ENCODE measurements at regions not wholly inside any gene's neighbourhood (a gene's known extent, or its start where the extent isn't known, plus 50 kb on each side); places are given as distances from the start of the nearest gene placed in this dataset.

DNA sequence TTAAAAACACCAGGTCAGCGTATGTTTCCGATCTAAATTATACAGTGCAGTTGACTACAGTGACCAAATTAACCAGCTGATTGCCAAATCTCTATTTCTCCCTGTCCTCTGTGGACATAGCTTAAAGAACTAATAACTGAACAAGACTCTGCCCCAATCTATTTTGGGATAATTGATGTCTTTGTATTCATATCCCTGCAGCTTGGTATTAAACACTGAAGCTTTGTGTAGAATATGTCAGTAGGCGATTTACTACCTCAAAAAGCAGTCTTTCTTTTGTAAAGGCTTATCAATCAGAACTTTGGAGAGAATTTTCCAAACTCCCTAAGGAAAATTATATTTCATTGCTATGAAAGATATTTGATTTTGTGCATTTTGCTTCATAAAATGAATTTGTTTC, 258.2 kb downstream of the SOX2 start:
- intact Hi-C loops (cut with micrococcal nuclease) (no loop called here), dilution Hi-C loops (cut with MboI; ENCODE audit: extremely low pct_ligation_motif_present, low sequenced_read_pairs) (no loop called here)
- no peak overlapping the region for H3K4me2 ChIP-seq (ENCODE audit: insufficient read depth, low read length)
- no peaks in the 10 kb centered on the region for H4K20me1 ChIP-seq (replicated peaks; ENCODE audit: control insufficient read depth, extremely low read depth, insufficient read depth, low read length)
- CTCF ChIA-PET = no interaction called here
- H3K27ac ChIP-seq (ENCODE audit: insufficient read depth, low read depth, low read length) = no peak overlapping the region
- no peaks in the 10 kb centered on the region for H3K4me1 ChIP-seq (ENCODE audit: control insufficient read depth, extremely low read depth, insufficient read depth, low read length)
- H2AFZ ChIP-seq (ENCODE audit: low read depth, low read length) = no peak overlapping the region
- no peaks in the 10 kb centered on the region for H3K9me1 ChIP-seq (replicated peaks; ENCODE audit: control insufficient read depth, extremely low read depth, insufficient read depth, low read length)
- H3K27me3 ChIP-seq (ENCODE audit: control insufficient read depth in 2 of 2, insufficient read depth in 2 of 2, low read length in 2 of 2) = no peaks in the 10 kb centered on the region
- no TSS peak for BruUV-seq (replicated peaks)
- no peak overlapping the region for H3K9ac ChIP-seq (replicated peaks; ENCODE audit: extremely low read depth, insufficient read depth, low read length)
- POLR2A ChIA-PET = no interaction called here
- DNase-seq (ENCODE audit: low read depth, low spot score) (no peak), FAIRE-seq (no peak)
- no peak for TF ChIP-seq FOS (IDR thresholded peaks at IDR 0.05; ENCODE audit: borderline replicate concordance, insufficient read depth, low read length)
- TF ChIP-seq, protein P1, sequence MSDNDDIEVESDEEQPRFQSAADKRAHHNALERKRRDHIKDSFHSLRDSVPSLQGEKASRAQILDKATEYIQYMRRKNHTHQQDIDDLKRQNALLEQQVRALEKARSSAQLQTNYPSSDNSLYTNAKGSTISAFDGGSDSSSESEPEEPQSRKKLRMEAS (IDR thresholded peaks at IDR 0.05; ENCODE audit: insufficient read depth, insufficient read length) = no peak
- TF ChIP-seq POLR2A (IDR thresholded peaks at IDR 0.05; ENCODE audit: low read depth, low read length) = no peak
- TF ChIP-seq, protein P2, sequence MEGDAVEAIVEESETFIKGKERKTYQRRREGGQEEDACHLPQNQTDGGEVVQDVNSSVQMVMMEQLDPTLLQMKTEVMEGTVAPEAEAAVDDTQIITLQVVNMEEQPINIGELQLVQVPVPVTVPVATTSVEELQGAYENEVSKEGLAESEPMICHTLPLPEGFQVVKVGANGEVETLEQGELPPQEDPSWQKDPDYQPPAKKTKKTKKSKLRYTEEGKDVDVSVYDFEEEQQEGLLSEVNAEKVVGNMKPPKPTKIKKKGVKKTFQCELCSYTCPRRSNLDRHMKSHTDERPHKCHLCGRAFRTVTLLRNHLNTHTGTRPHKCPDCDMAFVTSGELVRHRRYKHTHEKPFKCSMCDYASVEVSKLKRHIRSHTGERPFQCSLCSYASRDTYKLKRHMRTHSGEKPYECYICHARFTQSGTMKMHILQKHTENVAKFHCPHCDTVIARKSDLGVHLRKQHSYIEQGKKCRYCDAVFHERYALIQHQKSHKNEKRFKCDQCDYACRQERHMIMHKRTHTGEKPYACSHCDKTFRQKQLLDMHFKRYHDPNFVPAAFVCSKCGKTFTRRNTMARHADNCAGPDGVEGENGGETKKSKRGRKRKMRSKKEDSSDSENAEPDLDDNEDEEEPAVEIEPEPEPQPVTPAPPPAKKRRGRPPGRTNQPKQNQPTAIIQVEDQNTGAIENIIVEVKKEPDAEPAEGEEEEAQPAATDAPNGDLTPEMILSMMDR (IDR thresholded peaks at IDR 0.05; ENCODE audit: extremely low read depth in 1 of 2, insufficient read depth in 1 of 2, low read depth in 1 of 2, low read length in 2 of 2) = no peak
- TF ChIP-seq EZH2 (IDR thresholded peaks at IDR 0.05; ENCODE audit: borderline replicate concordance, low read depth, low read length, severe bottlenecking) = no peak
- H3K4me3 ChIP-seq (replicated peaks in 1 of 3; ENCODE audit: insufficient read depth in 1 of 3, low read depth in 1 of 3, low read length in 3 of 3) = no peak overlapping the region
- no peaks in the 10 kb centered on the region for H3K36me3 ChIP-seq (ENCODE audit: control insufficient read depth in 2 of 2, extremely low read depth in 1 of 2, insufficient read depth in 2 of 2, low read length in 2 of 2)
- H3K79me2 ChIP-seq (ENCODE audit: control insufficient read depth, insufficient read depth, low read length) = no peaks in the 10 kb centered on the region
- H3K9me3 ChIP-seq (replicated peaks; ENCODE audit: control insufficient read depth, insufficient read depth, low read length) = no peaks in the 10 kb centered on the region

DNA sequence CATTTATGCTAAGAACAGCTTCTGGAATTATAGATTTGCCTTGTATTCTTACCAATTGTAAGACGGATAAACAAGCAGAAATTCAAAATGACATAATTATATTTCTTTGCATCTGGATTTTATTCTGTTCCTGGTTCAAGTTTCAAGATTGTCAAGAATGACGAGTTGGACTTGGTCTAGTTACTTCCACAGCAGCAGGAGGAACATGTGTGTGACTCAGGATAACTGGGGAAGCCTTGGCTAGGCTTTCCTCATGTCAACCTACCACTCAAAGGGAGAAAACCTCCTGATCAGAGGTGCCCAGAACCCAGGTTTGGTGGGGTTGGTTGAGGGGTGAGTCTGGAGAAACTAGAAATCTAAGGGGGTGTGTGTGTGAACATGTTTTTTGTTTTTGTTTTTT, 259.7 kb downstream of the SOX2 start:
- no TSS peak for BruUV-seq (replicated peaks)
- ChIA-PET POLR2A (no interaction called here), CTCF (no interaction called here)
- Histone ChIP-seq H3K4me2 (ENCODE audit: insufficient read depth, low read length) (no peak overlapping the region), H2AFZ (ENCODE audit: low read depth, low read length) (no peak overlapping the region), H3K36me3 (ENCODE audit: control insufficient read depth in 2 of 2, extremely low read depth in 1 of 2, insufficient read depth in 2 of 2, low read length in 2 of 2) (no peaks in the 10 kb centered on the region), H4K20me1 (replicated peaks; ENCODE audit: control insufficient read depth, extremely low read depth, insufficient read depth, low read length) (no peaks in the 10 kb centered on the region), H3K9ac (replicated peaks; ENCODE audit: extremely low read depth, insufficient read depth, low read length) (no peak overlapping the region), H3K4me1 (ENCODE audit: control insufficient read depth, extremely low read depth, insufficient read depth, low read length) (no peaks in the 10 kb centered on the region), H3K79me2 (ENCODE audit: control insufficient read depth, insufficient read depth, low read length) (no peaks in the 10 kb centered on the region), H3K9me1 (replicated peaks; ENCODE audit: control insufficient read depth, extremely low read depth, insufficient read depth, low read length) (no peaks in the 10 kb centered on the region), H3K4me3 (replicated peaks in 1 of 3; ENCODE audit: insufficient read depth in 1 of 3, low read depth in 1 of 3, low read length in 3 of 3) (no peak overlapping the region), H3K27me3 (ENCODE audit: control insufficient read depth in 2 of 2, insufficient read depth in 2 of 2, low read length in 2 of 2) (no peaks in the 10 kb centered on the region), H3K9me3 (replicated peaks; ENCODE audit: control insufficient read depth, insufficient read depth, low read length) (no peaks in the 10 kb centered on the region), H3K27ac (ENCODE audit: insufficient read depth, low read depth, low read length) (no peak overlapping the region)
- intact Hi-C loops (cut with micrococcal nuclease) (no loop called here), dilution Hi-C loops (cut with MboI; ENCODE audit: extremely low pct_ligation_motif_present, low sequenced_read_pairs) (no loop called here)
- DNase-seq (ENCODE audit: low read depth, low spot score) (no peak), FAIRE-seq (no peak)
- TF ChIP-seq POLR2AphosphoS5 (IDR thresholded peaks at IDR 0.05; ENCODE audit: insufficient read depth, low read depth, low read length) = no peak
- TF ChIP-seq, protein P2 (IDR thresholded peaks at IDR 0.05; ENCODE audit: extremely low read depth in 1 of 2, insufficient read depth in 1 of 2, low read depth in 1 of 2, low read length in 2 of 2) = no peak
